Osteocyte (in vitro differentiated cells): ENCODE measurements at regions not wholly inside any gene's neighbourhood (a gene's known extent, or its start where the extent isn't known, plus 50 kb on each side); places are given as distances from the start of the nearest gene placed in this dataset.
"Not testable (repeated sequence)": the region's sequence is repeated elsewhere in the genome, so short reads cannot be mapped to it uniquely, and the experiment has no call there.

Experiments used
- DNase-seq: peaks from one replicate; pipeline ENCODE4 v3.0.0; 2021; ENCODE audit warnings: mixed read lengths; ENCODE audit not compliant: unreplicated experiment; ENCODE audit errors: extremely low spot score
- H3K27ac Mint-ChIP-seq: one replicate; pipeline ENCODE4 v1.8.0; 2021; ENCODE audit warnings: mild to moderate bottlenecking, mixed read lengths; ENCODE audit not compliant: unreplicated experiment
- H3K27me3 Mint-ChIP-seq: one replicate; pipeline ENCODE4 v1.8.0; 2021; ENCODE audit warnings: mixed read lengths; ENCODE audit not compliant: unreplicated experiment
- H3K36me3 Mint-ChIP-seq: one replicate; pipeline ENCODE4 v1.8.0; 2021; ENCODE audit warnings: mixed read lengths; ENCODE audit not compliant: unreplicated experiment
- H3K4me1 Mint-ChIP-seq: one replicate; pipeline ENCODE4 v1.8.0; 2021; ENCODE audit warnings: mixed read lengths; ENCODE audit not compliant: unreplicated experiment
- H3K4me3 Mint-ChIP-seq: one replicate; pipeline ENCODE4 v1.8.0; 2021; ENCODE audit warnings: mild to moderate bottlenecking, moderate library complexity, mixed read lengths; ENCODE audit not compliant: unreplicated experiment
- H3K9me3 Mint-ChIP-seq: one replicate; pipeline ENCODE4 v1.8.0; 2021; ENCODE audit warnings: mixed read lengths; ENCODE audit not compliant: unreplicated experiment
- CTCF ChIP-seq: fragments of 200-600 bp; sonication (generic); IDR thresholded peaks from 2 replicates; pipeline ENCODE4 v1.5.0; 2021; ENCODE audit warnings: antibody characterized with exemption, mild to moderate bottlenecking, moderate library complexity

- Mint-ChIP-seq H3K4me1 (no peaks in the 10 kb centered on the region), H3K27me3 (no peaks in the 10 kb centered on the region), H3K9me3 (no peaks in the 10 kb centered on the region), H3K36me3 (no peaks in the 10 kb centered on the region), H3K27ac (no peak overlapping the region), H3K4me3 (no peak overlapping the region)
- DNase-seq = no peak
- TF ChIP-seq CTCF = no peak
These were observed 598.9 kb downstream of the KCNT2 start for GRCh38 chr1:196009362-196009761.

GRCh38 chr1:196007763-196008162 lies 600.5 kb downstream of the KCNT2 start:
- TF ChIP-seq CTCF = no peak
- no peaks in the 10 kb centered on the region for H3K27me3 Mint-ChIP-seq
- H3K36me3 Mint-ChIP-seq = no peaks in the 10 kb centered on the region
- no peak overlapping the region for H3K27ac Mint-ChIP-seq
- no peak overlapping the region for H3K4me3 Mint-ChIP-seq
- H3K9me3 Mint-ChIP-seq = no peaks in the 10 kb centered on the region
- DNase-seq = no peak
- H3K4me1 Mint-ChIP-seq = no peaks in the 10 kb centered on the region

- Mint-ChIP-seq H3K27me3 (no peaks in the 10 kb centered on the region), H3K36me3 (no peaks in the 10 kb centered on the region), H3K9me3 (peaks cover 5% of the 10 kb centered on the region), H3K4me1 (no peaks in the 10 kb centered on the region), H3K27ac (no peak overlapping the region), H3K4me3 (no peak overlapping the region)
- no peak for TF ChIP-seq CTCF
- DNase-seq = no peak
These were observed 602.8 kb downstream of the KCNT2 start for GRCh38 chr1:196005426-196005825.

GRCh38 chr1:196004388-196004787 lies 603.9 kb downstream of the KCNT2 start:
- DNase-seq, H3K27ac Mint-ChIP-seq, H3K27me3 Mint-ChIP-seq, H3K4me3 Mint-ChIP-seq, H3K9me3 Mint-ChIP-seq, H3K36me3 Mint-ChIP-seq, H3K4me1 Mint-ChIP-seq: not testable (repeated sequence)

GRCh38 chr1:196002906-196003305 lies 605.3 kb downstream of the KCNT2 start:
- H3K4me3 Mint-ChIP-seq = no peak overlapping the region
- no peak for DNase-seq
- H3K27me3 Mint-ChIP-seq = no peaks in the 10 kb centered on the region
- H3K9me3 Mint-ChIP-seq = peaks cover 5% of the 10 kb centered on the region
- H3K36me3 Mint-ChIP-seq = no peaks in the 10 kb centered on the region
- no peaks in the 10 kb centered on the region for H3K4me1 Mint-ChIP-seq
- TF ChIP-seq CTCF = no peak
- no peak overlapping the region for H3K27ac Mint-ChIP-seq

GRCh38 chr1:196002296-196002695 lies 605.9 kb downstream of the KCNT2 start:
- H3K9me3 Mint-ChIP-seq, DNase-seq, H3K27ac Mint-ChIP-seq, H3K36me3 Mint-ChIP-seq, H3K4me1 Mint-ChIP-seq, H3K4me3 Mint-ChIP-seq, H3K27me3 Mint-ChIP-seq: not testable (repeated sequence)
